ENCODE measurements at regions not wholly inside any gene's neighbourhood (a gene's known extent, or its start where the extent isn't known, plus 50 kb on each side); places are given as distances from the start of the nearest gene placed in this dataset.
"Not testable (repeated sequence)": the region's sequence is repeated elsewhere in the genome, so short reads cannot be mapped to it uniquely, and the experiment has no call there.

GRCh38 chr5:164148292-164148691, 642.9 kb downstream of the MAT2B start:
- Histone ChIP-seq H3K4me2 (ENCODE audit: low read length) (no peak overlapping the region), H4K20me1 (ENCODE audit: insufficient read depth) (no peaks in the 10 kb centered on the region), H2AFZ (ENCODE audit: low read depth, low read length) (no peak overlapping the region), H3K4me3 (ENCODE audit: low read length) (no peak overlapping the region), H3K79me2 (replicated peaks; ENCODE audit: insufficient read depth, low read length) (no peaks in the 10 kb centered on the region), H3K9me3 (ENCODE audit: low read length) (no peaks in the 10 kb centered on the region), H3F3A (ENCODE audit: insufficient read depth, low read length, poor library complexity, severe bottlenecking) (no peaks in the 10 kb centered on the region), H3K36me3 (ENCODE audit: insufficient read depth, low read length) (no peaks in the 10 kb centered on the region), H3K9ac (ENCODE audit: low read length) (no peak overlapping the region), H3K27ac (ENCODE audit: low read length) (no peak overlapping the region), H3K9me2 (ENCODE audit: insufficient read depth, low read length) (no peaks in the 10 kb centered on the region), H3K27me3 (ENCODE audit: insufficient read depth, low read depth, low read length) (no peaks in the 10 kb centered on the region)
- TF ChIP-seq EZH2 (IDR thresholded peaks at IDR 0.05; ENCODE audit: borderline replicate concordance, insufficient read depth, low read length, poor library complexity, severe bottlenecking) (no peak), MXI1 (conservative IDR thresholded peaks at IDR 0.05; ENCODE audit: poor library complexity, severe bottlenecking) (no peak), RAD21 (conservative IDR thresholded peaks at IDR 0.05) (no peak), REST (IDR thresholded peaks at IDR 0.05; ENCODE audit: borderline replicate concordance) (no peak), TAF1 (IDR thresholded peaks at IDR 0.05; ENCODE audit: low read depth) (no peak)

GRCh38 chr5:164152539-164152938, 647.1 kb downstream of the MAT2B start:
- not testable (repeated sequence) for H3K27ac ChIP-seq (ENCODE audit: low read length); H4K20me1 ChIP-seq (ENCODE audit: insufficient read depth); H3K4me3 ChIP-seq (ENCODE audit: low read length); H3K9me3 ChIP-seq (ENCODE audit: low read length); H3K4me2 ChIP-seq (ENCODE audit: low read length); H3K9me2 ChIP-seq (ENCODE audit: insufficient read depth, low read length); H3F3A ChIP-seq (ENCODE audit: insufficient read depth, low read length, poor library complexity, severe bottlenecking); H2AFZ ChIP-seq (ENCODE audit: low read depth, low read length); H3K27me3 ChIP-seq (ENCODE audit: insufficient read depth, low read depth, low read length); H3K79me2 ChIP-seq (replicated peaks; ENCODE audit: insufficient read depth, low read length); H3K9ac ChIP-seq (ENCODE audit: low read length); H3K36me3 ChIP-seq (ENCODE audit: insufficient read depth, low read length)

- Histone ChIP-seq H3K9me2 (ENCODE audit: insufficient read depth, low read length) (no peaks in the 10 kb centered on the region), H4K20me1 (ENCODE audit: insufficient read depth) (no peaks in the 10 kb centered on the region), H3K4me2 (ENCODE audit: low read length) (no peak overlapping the region), H3K36me3 (ENCODE audit: insufficient read depth, low read length) (no peaks in the 10 kb centered on the region), H3K27me3 (ENCODE audit: insufficient read depth, low read depth, low read length) (no peaks in the 10 kb centered on the region), H3K9me3 (ENCODE audit: low read length) (no peaks in the 10 kb centered on the region), H2AFZ (ENCODE audit: low read depth, low read length) (no peak overlapping the region), H3K79me2 (replicated peaks; ENCODE audit: insufficient read depth, low read length) (no peaks in the 10 kb centered on the region), H3K9ac (ENCODE audit: low read length) (no peak overlapping the region), H3F3A (ENCODE audit: insufficient read depth, low read length, poor library complexity, severe bottlenecking) (no peaks in the 10 kb centered on the region), H3K4me3 (ENCODE audit: low read length) (no peak overlapping the region), H3K27ac (ENCODE audit: low read length) (no peak overlapping the region)
- no peak for TF ChIP-seq TAF1 (IDR thresholded peaks at IDR 0.05; ENCODE audit: low read depth)
- TF ChIP-seq EZH2 (IDR thresholded peaks at IDR 0.05; ENCODE audit: borderline replicate concordance, insufficient read depth, low read length, poor library complexity, severe bottlenecking): no peak
- no peak for TF ChIP-seq POLR2AphosphoS5 (IDR thresholded peaks at IDR 0.05)
- no peak for TF ChIP-seq MXI1 (conservative IDR thresholded peaks at IDR 0.05; ENCODE audit: poor library complexity, severe bottlenecking)
- no peak for TF ChIP-seq CTCF (IDR thresholded peaks at IDR 0.05; ENCODE audit: poor library complexity, severe bottlenecking)
Measured at GRCh38 chr5:164153469-164154172, 648.2 kb downstream of the MAT2B start.
